ENCODE measurements at regions not wholly inside any gene's neighbourhood (a gene's known extent, or its start where the extent isn't known, plus 50 kb on each side); places are given as distances from the start of the nearest gene placed in this dataset.

GRCh38 chr11:95388086-95388485, 157.1 kb upstream of the SESN3 start:
- ATAC-seq (ENCODE audit: low FRiP score) (no peak), DNase-seq (ENCODE audit: low spot score) (no peak)
- no peak for TF ChIP-seq CTCF (IDR thresholded peaks at IDR 0.05)

- ATAC-seq (ENCODE audit: low FRiP score): no peak
- DNase-seq (ENCODE audit: low spot score): no peak
- TF ChIP-seq CTCF (IDR thresholded peaks at IDR 0.05): no peak
Measured at GRCh38 chr11:95387325-95387724, 156.3 kb upstream of the SESN3 start.

DNA sequence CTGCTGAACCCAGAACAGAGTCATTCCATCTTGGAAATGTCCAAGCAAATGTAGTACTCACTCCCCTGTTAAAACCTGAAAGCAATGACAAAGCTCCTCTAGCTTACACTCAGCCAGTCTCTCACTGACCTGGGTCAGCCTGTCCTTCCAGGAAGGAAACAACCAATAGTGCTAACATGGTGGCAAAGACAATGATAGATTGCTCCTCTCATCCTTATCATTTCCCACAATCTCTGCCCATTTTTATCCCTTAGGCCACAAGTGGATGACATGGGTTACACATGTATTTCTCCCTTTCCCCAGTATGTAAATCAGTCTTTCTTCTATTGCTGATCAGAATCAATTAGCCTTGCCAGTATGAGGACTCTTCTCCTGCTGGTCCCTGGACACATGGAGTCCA, 154.6 kb upstream of the SESN3 start:
- no peak for DNase-seq (ENCODE audit: low spot score)
- TF ChIP-seq CTCF (IDR thresholded peaks at IDR 0.05): no peak
- no peak for ATAC-seq (ENCODE audit: low FRiP score)

- TF ChIP-seq CTCF (IDR thresholded peaks at IDR 0.05): no peak
- ATAC-seq (ENCODE audit: low FRiP score): no peak
- DNase-seq (ENCODE audit: low spot score): no peak
Measured at GRCh38 chr11:95379479-95379878, 148.5 kb upstream of the SESN3 start.

GRCh38 chr11:95378789-95379188, 147.8 kb upstream of the SESN3 start:
- no peak for TF ChIP-seq CTCF (IDR thresholded peaks at IDR 0.05)
- ATAC-seq (ENCODE audit: low FRiP score): no peak
- no peak for DNase-seq (ENCODE audit: low spot score)

DNA sequence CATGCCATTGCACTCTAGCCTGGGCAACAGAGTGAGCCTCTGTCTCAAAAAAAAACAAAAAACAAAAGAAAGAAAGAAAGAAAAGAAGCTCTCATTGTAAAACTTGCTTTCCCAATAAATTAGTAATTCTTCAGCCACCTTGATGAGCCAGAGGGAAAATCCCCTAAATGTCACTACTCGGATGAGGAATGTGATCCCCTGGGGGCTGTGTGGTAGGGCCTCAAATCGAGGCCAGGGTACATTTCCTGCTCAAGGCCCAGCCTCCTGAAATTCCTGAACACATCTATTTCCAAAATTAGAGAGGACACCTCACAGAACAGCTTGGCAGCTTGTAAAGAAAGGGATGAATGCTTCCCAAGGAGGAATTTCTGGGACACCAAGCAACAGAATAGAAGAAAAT, 147.1 kb upstream of the SESN3 start:
- no peak for TF ChIP-seq CTCF (IDR thresholded peaks at IDR 0.05)
- ATAC-seq (ENCODE audit: low FRiP score) (no peak), DNase-seq (ENCODE audit: low spot score) (no peak)

GRCh38 chr11:95375886-95376285, 144.9 kb upstream of the SESN3 start:
- DNase-seq (ENCODE audit: low spot score) (no peak), ATAC-seq (ENCODE audit: low FRiP score) (no peak)
- TF ChIP-seq CTCF (IDR thresholded peaks at IDR 0.05): no peak
